Neural progenitor cell (in vitro differentiated cells): ENCODE measurements at regions not wholly inside any gene's neighbourhood (a gene's known extent, or its start where the extent isn't known, plus 50 kb on each side); places are given as distances from the start of the nearest gene placed in this dataset.

Experiments used
- EZH2 ChIP-seq: fragments of 200-600 bp; sonication (generic); IDR thresholded peaks from 2 replicates; pipeline ENCODE4 v1.6.1; 2017; ENCODE audit warnings: antibody characterized with exemption, mild to moderate bottlenecking, moderate library complexity
- TF ChIP-seq, protein P1 (sequence below): fragments of 200-600 bp; sonication (generic); IDR thresholded peaks from 2 replicates; pipeline ENCODE4 v1.5.1; 2017; ENCODE audit warnings: antibody characterized with exemption, mild to moderate bottlenecking

- TF ChIP-seq, protein P1, sequence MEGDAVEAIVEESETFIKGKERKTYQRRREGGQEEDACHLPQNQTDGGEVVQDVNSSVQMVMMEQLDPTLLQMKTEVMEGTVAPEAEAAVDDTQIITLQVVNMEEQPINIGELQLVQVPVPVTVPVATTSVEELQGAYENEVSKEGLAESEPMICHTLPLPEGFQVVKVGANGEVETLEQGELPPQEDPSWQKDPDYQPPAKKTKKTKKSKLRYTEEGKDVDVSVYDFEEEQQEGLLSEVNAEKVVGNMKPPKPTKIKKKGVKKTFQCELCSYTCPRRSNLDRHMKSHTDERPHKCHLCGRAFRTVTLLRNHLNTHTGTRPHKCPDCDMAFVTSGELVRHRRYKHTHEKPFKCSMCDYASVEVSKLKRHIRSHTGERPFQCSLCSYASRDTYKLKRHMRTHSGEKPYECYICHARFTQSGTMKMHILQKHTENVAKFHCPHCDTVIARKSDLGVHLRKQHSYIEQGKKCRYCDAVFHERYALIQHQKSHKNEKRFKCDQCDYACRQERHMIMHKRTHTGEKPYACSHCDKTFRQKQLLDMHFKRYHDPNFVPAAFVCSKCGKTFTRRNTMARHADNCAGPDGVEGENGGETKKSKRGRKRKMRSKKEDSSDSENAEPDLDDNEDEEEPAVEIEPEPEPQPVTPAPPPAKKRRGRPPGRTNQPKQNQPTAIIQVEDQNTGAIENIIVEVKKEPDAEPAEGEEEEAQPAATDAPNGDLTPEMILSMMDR, result peak; percentile 39
- no peak for TF ChIP-seq EZH2
Measured at GRCh38 chr10:104505521-104506042, 135.5 kb upstream of the SORCS3 start.
